Fibroblast of skin of left biceps (primary cell): ENCODE measurements at regions not wholly inside any gene's neighbourhood (a gene's known extent, or its start where the extent isn't known, plus 50 kb on each side); places are given as distances from the start of the nearest gene placed in this dataset.
"Not testable (repeated sequence)": the region's sequence is repeated elsewhere in the genome, so short reads cannot be mapped to it uniquely, and the experiment has no call there.

Experiments used
- DNase-seq, 2 experiments: peaks; one replicate each; pipeline ENCODE4 v3.0.0-alpha.2; 2013; ENCODE audit warnings: low read depth in 2 of 2

- no peak for DNase-seq
Measured at GRCh38 chr3:193903512-193903817, 232.5 kb upstream of the HES1 start.

GRCh38 chr3:193903966-193904365 lies 232.0 kb upstream of the HES1 start:
- no peak for DNase-seq

GRCh38 chr3:193905541-193906396 lies 230.2 kb upstream of the HES1 start:
- no peak for DNase-seq

GRCh38 chr3:193906849-193907410 lies 229.0 kb upstream of the HES1 start:
- DNase-seq, result no peak

GRCh38 chr3:193908181-193908744 lies 227.7 kb upstream of the HES1 start:
- no peak for DNase-seq

- no peak for DNase-seq
Measured at GRCh38 chr3:193909387-193909786, 226.6 kb upstream of the HES1 start.

GRCh38 chr3:193910310-193910709 lies 225.6 kb upstream of the HES1 start:
- no peak for DNase-seq

GRCh38 chr3:193910886-193911738 lies 224.8 kb upstream of the HES1 start:
- no peak for DNase-seq

- no peak for DNase-seq
Measured at GRCh38 chr3:193911784-193912340, 224.1 kb upstream of the HES1 start.

GRCh38 chr3:193912621-193913178 lies 223.2 kb upstream of the HES1 start:
- no peak for DNase-seq

GRCh38 chr3:193914602-193915001 lies 221.3 kb upstream of the HES1 start:
- no peak for DNase-seq

- DNase-seq, result no peak
Measured at GRCh38 chr3:193915099-193915498, 220.8 kb upstream of the HES1 start.

GRCh38 chr3:193915613-193916012 lies 220.3 kb upstream of the HES1 start:
- DNase-seq, result no peak

GRCh38 chr3:193917158-193917557 lies 218.8 kb upstream of the HES1 start:
- DNase-seq, result no peak

GRCh38 chr3:193921465-193921864 lies 214.5 kb upstream of the HES1 start:
- no peak for DNase-seq

- DNase-seq, result no peak
Measured at GRCh38 chr3:193922034-193922774, 213.7 kb upstream of the HES1 start.

GRCh38 chr3:193923958-193924357 lies 212.0 kb upstream of the HES1 start:
- not testable (repeated sequence) for DNase-seq

- DNase-seq, result not testable (repeated sequence)
Measured at GRCh38 chr3:193926071-193926470, 209.9 kb upstream of the HES1 start.

- not testable (repeated sequence) for DNase-seq
Measured at GRCh38 chr3:193927413-193928206, 208.3 kb upstream of the HES1 start.
